GM10266 (cell line): ENCODE measurements at regions not wholly inside any gene's neighbourhood (a gene's known extent, or its start where the extent isn't known, plus 50 kb on each side); places are given as distances from the start of the nearest gene placed in this dataset.

Experiments used
- DNase-seq: peaks from one replicate; pipeline ENCODE4 v3.0.0; 2012; ENCODE audit errors: extremely low spot score
- CTCF ChIP-seq: IDR thresholded peaks from 2 replicates; pipeline ENCODE4 v1.5.1; 2012; ENCODE audit warnings: mild to moderate bottlenecking, low read depth; ENCODE audit not compliant: control insufficient read depth, insufficient read depth; ENCODE audit errors: missing control alignments

- no peak for DNase-seq
- TF ChIP-seq CTCF, result no peak
These were observed 156.5 kb downstream of the HLX start for GRCh38 chr1:221035662-221036153.

GRCh38 chr1:221039616-221040015 lies 160.4 kb downstream of the HLX start:
- no peak for TF ChIP-seq CTCF
- no peak for DNase-seq

- no peak for DNase-seq
- TF ChIP-seq CTCF, result no peak
These were observed 160.9 kb downstream of the HLX start for GRCh38 chr1:221040101-221040500.

- no peak for TF ChIP-seq CTCF
- DNase-seq, result no peak
These were observed 161.5 kb downstream of the HLX start for GRCh38 chr1:221040691-221041285.

- DNase-seq, result no peak
- no peak for TF ChIP-seq CTCF
These were observed 165.3 kb downstream of the HLX start for GRCh38 chr1:221044538-221044937.

GRCh38 chr1:221045151-221045550 lies 165.9 kb downstream of the HLX start:
- DNase-seq, result no peak
- TF ChIP-seq CTCF, result no peak
